ENCODE measurements at regions not wholly inside any gene's neighbourhood (a gene's known extent, or its start where the extent isn't known, plus 50 kb on each side); places are given as distances from the start of the nearest gene placed in this dataset.

- no peak for TF ChIP-seq CTCF (optimal IDR thresholded peaks at IDR 0.05 in 1 of 3, IDR thresholded peaks at IDR 0.05 in 1 of 3, conservative IDR thresholded peaks at IDR 0.05 in 1 of 3; ENCODE audit: extremely low read depth in 1 of 3, insufficient read depth in 2 of 3, low read length in 3 of 3)
- TF ChIP-seq EZH2 (IDR thresholded peaks at IDR 0.05; ENCODE audit: low read length), result no peak
Observed at GRCh38 chr12:87529413-87529812, 499.8 kb downstream of the C12orf50 start.

All from keratinocyte (primary cell).